Choroid plexus epithelial cell (primary cell): ENCODE measurements at regions not wholly inside any gene's neighbourhood (a gene's known extent, or its start where the extent isn't known, plus 50 kb on each side); places are given as distances from the start of the nearest gene placed in this dataset.
"Not testable (repeated sequence)": the region's sequence is repeated elsewhere in the genome, so short reads cannot be mapped to it uniquely, and the experiment has no call there.

ENCODE experiments used
- DNase-seq: peaks from one replicate; pipeline ENCODE4 v3.0.0-alpha.2; 2010; ENCODE audit warnings: low read depth
- H3K4me3 ChIP-seq: 2 replicates; pipeline ENCODE4 v1.5.1; 2011; ENCODE audit warnings: low read depth, mild to moderate bottlenecking, control low read depth, low read length, moderate library complexity
- TF ChIP-seq, protein P1 (sequence below): conservative IDR thresholded peaks from 2 replicates; pipeline ENCODE4 v1.5.1; 2011; ENCODE audit warnings: low read depth, mild to moderate bottlenecking, control low read depth, inconsistent platforms, low read length, moderate library complexity

DNA sequence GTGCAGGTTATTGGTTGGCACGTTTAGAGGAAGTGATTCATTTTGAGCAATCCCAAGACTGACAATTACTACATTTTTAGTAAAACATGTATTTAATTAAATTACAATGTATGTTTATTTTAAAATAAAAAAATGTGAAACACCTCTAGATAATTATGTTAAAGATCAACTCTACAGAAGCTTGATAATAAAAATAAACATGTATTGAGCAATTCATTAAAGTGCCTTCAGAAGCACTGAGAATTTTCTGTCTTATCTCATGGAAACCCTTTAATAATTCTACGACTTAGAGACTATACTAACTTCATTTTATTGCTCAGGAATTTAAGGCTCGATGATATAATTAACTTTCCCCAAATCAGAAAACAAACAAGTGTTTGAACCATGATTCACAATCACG is 208.0 kb upstream of the BRINP3 start:
- H3K4me3 ChIP-seq, result no peak overlapping the region
- DNase-seq, result no peak
- TF ChIP-seq, protein P1, sequence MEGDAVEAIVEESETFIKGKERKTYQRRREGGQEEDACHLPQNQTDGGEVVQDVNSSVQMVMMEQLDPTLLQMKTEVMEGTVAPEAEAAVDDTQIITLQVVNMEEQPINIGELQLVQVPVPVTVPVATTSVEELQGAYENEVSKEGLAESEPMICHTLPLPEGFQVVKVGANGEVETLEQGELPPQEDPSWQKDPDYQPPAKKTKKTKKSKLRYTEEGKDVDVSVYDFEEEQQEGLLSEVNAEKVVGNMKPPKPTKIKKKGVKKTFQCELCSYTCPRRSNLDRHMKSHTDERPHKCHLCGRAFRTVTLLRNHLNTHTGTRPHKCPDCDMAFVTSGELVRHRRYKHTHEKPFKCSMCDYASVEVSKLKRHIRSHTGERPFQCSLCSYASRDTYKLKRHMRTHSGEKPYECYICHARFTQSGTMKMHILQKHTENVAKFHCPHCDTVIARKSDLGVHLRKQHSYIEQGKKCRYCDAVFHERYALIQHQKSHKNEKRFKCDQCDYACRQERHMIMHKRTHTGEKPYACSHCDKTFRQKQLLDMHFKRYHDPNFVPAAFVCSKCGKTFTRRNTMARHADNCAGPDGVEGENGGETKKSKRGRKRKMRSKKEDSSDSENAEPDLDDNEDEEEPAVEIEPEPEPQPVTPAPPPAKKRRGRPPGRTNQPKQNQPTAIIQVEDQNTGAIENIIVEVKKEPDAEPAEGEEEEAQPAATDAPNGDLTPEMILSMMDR, result no peak

DNA sequence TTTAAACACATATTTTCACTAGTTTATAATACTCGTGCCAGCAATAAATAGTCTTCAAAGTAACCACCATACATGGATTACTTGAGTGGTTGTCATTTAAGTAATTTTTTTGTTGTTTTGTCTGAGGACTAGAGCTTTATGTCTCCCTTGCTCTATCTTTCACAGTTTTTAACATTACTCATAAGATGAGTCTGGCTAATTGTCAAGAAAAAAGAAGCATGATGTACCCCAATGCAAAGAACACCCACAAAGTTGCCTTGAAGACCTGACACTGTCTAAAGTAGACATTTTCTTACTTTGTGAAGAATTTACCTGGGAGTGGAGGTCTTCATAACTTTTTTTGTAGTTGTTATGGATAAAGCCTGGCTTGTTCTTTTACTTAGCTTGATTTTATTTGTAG is 210.4 kb upstream of the BRINP3 start:
- H3K4me3 ChIP-seq, result no peak overlapping the region
- DNase-seq, result no peak
- TF ChIP-seq, protein P1, result no peak

DNA sequence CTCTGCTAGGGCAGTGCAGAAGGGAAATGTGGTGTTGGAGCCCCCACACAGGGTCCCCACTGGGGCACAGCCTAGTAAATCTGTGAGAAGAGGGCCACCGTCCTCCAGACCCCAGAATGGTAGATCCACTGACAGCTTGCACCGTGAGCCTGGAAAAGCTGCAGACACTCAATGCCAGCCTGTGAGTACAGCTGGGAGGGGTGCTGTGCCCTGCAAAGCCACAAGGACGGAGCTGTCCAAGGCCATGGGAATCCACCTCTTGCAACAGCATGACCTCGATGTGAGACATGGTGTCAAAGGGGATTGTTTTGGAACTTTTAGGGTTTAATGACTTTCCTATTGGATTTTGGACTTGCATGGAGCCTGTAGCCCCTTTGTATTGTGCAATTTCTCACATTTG is 220.8 kb upstream of the BRINP3 start:
- not testable (repeated sequence) for DNase-seq, H3K4me3 ChIP-seq

DNA sequence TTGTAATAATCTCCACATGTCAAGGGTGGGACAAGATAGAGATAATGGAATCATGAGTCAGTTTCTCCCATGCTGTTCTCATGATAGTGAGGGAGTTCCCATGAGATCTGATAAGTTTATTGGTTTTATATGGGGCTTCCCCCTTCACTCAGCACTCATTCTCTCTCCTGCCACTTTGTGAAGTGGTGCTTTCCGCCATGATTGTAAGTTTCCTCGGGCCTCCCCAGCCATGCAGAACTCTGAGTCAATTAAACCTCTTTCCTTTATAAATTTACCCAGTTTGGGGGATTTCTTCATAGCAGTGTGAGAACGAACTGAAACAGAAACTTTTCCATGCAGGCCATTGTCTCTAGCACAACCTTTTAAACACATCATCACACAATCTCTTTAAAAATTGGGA is 221.5 kb upstream of the BRINP3 start:
- no peak for DNase-seq

DNA sequence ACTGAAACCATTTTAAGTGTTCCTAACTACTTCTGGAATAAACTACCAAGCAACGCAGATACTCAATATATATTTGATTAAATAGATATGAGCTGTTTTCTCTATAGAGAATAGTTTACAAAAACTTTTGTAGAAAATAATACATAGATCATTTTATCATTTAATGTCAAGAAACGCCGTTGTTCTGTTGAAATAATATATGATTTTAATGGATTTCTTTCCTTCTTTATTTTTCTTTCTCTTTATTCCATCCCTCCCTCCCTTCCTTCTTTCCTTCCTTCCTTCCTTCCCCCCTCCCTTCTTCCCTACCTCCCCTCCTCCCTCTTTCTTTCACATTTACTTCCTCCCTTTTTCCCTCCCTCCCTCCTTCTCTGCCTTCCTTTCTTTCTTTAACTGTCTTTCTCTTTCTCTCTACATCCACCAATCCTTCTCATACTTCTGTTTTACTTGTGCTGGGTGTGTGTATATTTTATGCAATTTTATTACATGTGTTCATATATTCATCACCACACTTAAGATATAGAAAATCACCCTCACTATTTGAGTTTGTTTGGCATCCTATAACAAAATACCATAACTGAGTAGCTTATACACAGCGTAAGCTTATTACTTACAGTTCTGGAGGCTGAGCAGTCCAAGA is 230.9 kb upstream of the BRINP3 start:
- TF ChIP-seq, protein P1, result no peak
- H3K4me3 ChIP-seq, result no peak overlapping the region
- DNase-seq, result no peak

More for the DNA sequence above, 221.5 kb upstream of the BRINP3 start:
- TF ChIP-seq, protein P1, result no peak
- no peak overlapping the region for H3K4me3 ChIP-seq

DNA sequence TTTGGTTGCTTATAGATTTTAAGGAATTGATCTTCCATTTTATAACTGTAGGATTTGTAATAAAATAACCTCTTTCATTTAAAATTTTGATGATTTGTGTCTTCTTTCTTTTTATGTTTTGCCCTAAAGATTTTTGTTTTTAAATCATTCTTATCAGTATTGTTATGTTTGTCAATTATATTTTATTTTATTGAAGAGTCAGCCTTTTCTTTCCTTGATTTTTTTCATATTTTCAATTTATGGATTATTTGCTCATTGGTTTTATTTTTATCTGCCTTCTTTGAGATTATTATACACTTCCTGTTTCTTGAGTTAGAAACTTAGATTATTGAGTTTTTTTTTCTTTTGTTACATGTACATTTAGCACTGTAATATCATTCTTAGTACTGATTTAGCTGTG is 233.4 kb upstream of the BRINP3 start:
- H3K4me3 ChIP-seq, result no peak overlapping the region
- TF ChIP-seq, protein P1, result no peak
- DNase-seq, result no peak

DNA sequence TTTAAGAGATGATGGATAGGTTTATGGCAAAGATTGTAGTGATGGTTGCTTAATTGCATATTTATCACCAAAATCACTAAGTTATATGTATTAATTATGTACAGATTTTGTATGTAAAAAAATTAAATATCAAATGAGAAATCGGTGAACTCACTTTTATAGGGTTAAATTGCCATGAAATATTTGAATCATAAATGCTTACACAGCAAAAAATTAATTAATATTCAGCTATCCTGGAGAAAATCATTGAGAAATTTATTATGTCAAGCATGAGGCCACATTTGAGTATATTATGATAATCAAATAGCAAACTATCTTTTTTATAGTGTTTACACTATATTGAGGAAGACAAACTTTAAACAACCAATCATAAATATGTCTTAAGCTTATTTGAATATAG is 239.4 kb upstream of the BRINP3 start:
- TF ChIP-seq, protein P1, result no peak
- no peak overlapping the region for H3K4me3 ChIP-seq
- no peak for DNase-seq
